GM12865 (cell line): ENCODE measurements at regions not wholly inside any gene's neighbourhood (a gene's known extent, or its start where the extent isn't known, plus 50 kb on each side); places are given as distances from the start of the nearest gene placed in this dataset.

Source experiments
- DNase-seq: peaks from one replicate; pipeline ENCODE4 v3.0.0; 2010; ENCODE audit warnings: low read depth
- H3K4me3 ChIP-seq: 2 replicates; pipeline ENCODE4 v1.5.1; 2011; ENCODE audit warnings: mild to moderate bottlenecking, low read depth, low read length, control low read depth
- CTCF ChIP-seq: IDR thresholded peaks from 2 replicates; pipeline ENCODE4 v1.5.1; 2011; ENCODE audit warnings: low read length, control low read depth, low read depth, inconsistent platforms; ENCODE audit not compliant: insufficient read depth; ENCODE audit errors: missing control alignments

GRCh38 chr1:209439828-209440227, 143.7 kb upstream of the CAMK1G start:
- TF ChIP-seq CTCF = no peak
- no peak overlapping the region for H3K4me3 ChIP-seq
- DNase-seq = no peak

- TF ChIP-seq CTCF = no peak
Observed at GRCh38 chr1:209443361-209443931, 140.1 kb upstream of the CAMK1G start.

GRCh38 chr1:209443975-209444651, 139.4 kb upstream of the CAMK1G start:
- no peak for DNase-seq
- TF ChIP-seq CTCF = no peak
- H3K4me3 ChIP-seq = no peak overlapping the region

More at GRCh38 chr1:209443361-209443931, 140.1 kb upstream of the CAMK1G start:
- no peak for DNase-seq
- no peak overlapping the region for H3K4me3 ChIP-seq

GRCh38 chr1:209444961-209445360, 138.6 kb upstream of the CAMK1G start:
- H3K4me3 ChIP-seq = no peak overlapping the region
- DNase-seq = no peak
- TF ChIP-seq CTCF = no peak

- no peak for DNase-seq
- no peak overlapping the region for H3K4me3 ChIP-seq
- TF ChIP-seq CTCF = no peak
Observed at GRCh38 chr1:209445576-209445975, 137.9 kb upstream of the CAMK1G start.

- no peak for TF ChIP-seq CTCF
- no peak for DNase-seq
- no peak overlapping the region for H3K4me3 ChIP-seq
Observed at GRCh38 chr1:209446356-209446755, 137.2 kb upstream of the CAMK1G start.
